GM10248 (cell line): ENCODE measurements at regions not wholly inside any gene's neighbourhood (a gene's known extent, or its start where the extent isn't known, plus 50 kb on each side); places are given as distances from the start of the nearest gene placed in this dataset.

Experiments used
- CTCF ChIA-PET: fragments of 300-600 bp; sonication (Branson Sonifier 250); formaldehyde crosslinking; extraction: SDS; loops from one replicate; lab custom pipeline; 2021; ENCODE audit warnings: antibody characterized with exemption; lab: Yijun Ruan, JAX
- POLR2A ChIA-PET: fragments of 350-650 bp; sonication (Branson Sonifier 250); formaldehyde crosslinking; extraction: SDS; loops from one replicate; lab custom pipeline; 2020; ENCODE audit warnings: antibody characterized with exemption; lab: Yijun Ruan, JAX
- DNase-seq: peaks from one replicate; pipeline ENCODE4 v3.0.0; 2012; ENCODE audit errors: extremely low spot score
- CTCF ChIP-seq: IDR thresholded peaks from 2 replicates; pipeline ENCODE4 v1.5.1; 2012; ENCODE audit warnings: mild to moderate bottlenecking, low read depth; ENCODE audit errors: extremely low read depth, missing control alignments, control extremely low read depth

- TF ChIP-seq CTCF, result no peak
- CTCF ChIA-PET, result no interaction called here
- no peak for DNase-seq
- POLR2A ChIA-PET, result no interaction called here
Observed at GRCh38 chr12:38538319-38538718, 221.7 kb downstream of the ALG10B start.

- POLR2A ChIA-PET, result no interaction called here
- no peak for TF ChIP-seq CTCF
- DNase-seq, result no peak
- CTCF ChIA-PET, result interaction anchor here (1.0 to 1.5 kb wide), 2 partner anchors 10 to 12 kb away, joined by 3 read pairs; no protein-coding TSS in a partner anchor
Observed at GRCh38 chr12:38540156-38540555, 223.6 kb downstream of the ALG10B start.

GRCh38 chr12:38541849-38542248 lies 225.3 kb downstream of the ALG10B start:
- TF ChIP-seq CTCF, result no peak
- CTCF ChIA-PET, result no interaction called here
- POLR2A ChIA-PET, result no interaction called here
- no peak for DNase-seq

GRCh38 chr12:38543151-38543550 lies 226.6 kb downstream of the ALG10B start:
- TF ChIP-seq CTCF, result no peak
- CTCF ChIA-PET, result interaction anchor here (1.6 kb wide), 1 partner anchor 18 kb away, joined by 5 read pairs; no protein-coding TSS in a partner anchor
- POLR2A ChIA-PET, result no interaction called here
- no peak for DNase-seq

- DNase-seq, result no peak
- ChIA-PET CTCF (interaction anchor here (1.0 to 1.6 kb wide), 5 partner anchors 14 to 377 kb away, joined by 3 to 5 read pairs (median 3); no protein-coding TSS in a partner anchor), POLR2A (no interaction called here)
- no peak for TF ChIP-seq CTCF
Observed at GRCh38 chr12:38544330-38545066, 227.9 kb downstream of the ALG10B start.

- TF ChIP-seq CTCF, result no peak
- no peak for DNase-seq
- CTCF ChIA-PET, result no interaction called here
Observed at GRCh38 chr12:38547586-38547985, 231.0 kb downstream of the ALG10B start.

More at GRCh38 chr12:38547586-38547985, 231.0 kb downstream of the ALG10B start:
- POLR2A ChIA-PET, result no interaction called here
